Skin epidermis (tissue), 12 donors: ENCODE measurements at regions not wholly inside any gene's neighbourhood (a gene's known extent, or its start where the extent isn't known, plus 50 kb on each side); places are given as distances from the start of the nearest gene placed in this dataset.
"Not testable (repeated sequence)": the region's sequence is repeated elsewhere in the genome, so short reads cannot be mapped to it uniquely, and the experiment has no call there.

Experiments
- H3K27ac ChIP-seq, 21 experiments: fragments of 200-600 bp; sonication (generic) in 11 of 21; one replicate each; pipeline ENCODE4 v1.5.0; 2020; ENCODE audit warnings: mild to moderate bottlenecking in 3 of 21, inconsistent platforms in 2 of 21, moderate library complexity in 2 of 21
- H3K4me3 ChIP-seq, 7 experiments: fragments of 200-600 bp; sonication (generic) in 2 of 7; one replicate each; pipeline ENCODE4 v1.5.0; 2020; ENCODE audit warnings: inconsistent platforms in 2 of 7, mild to moderate bottlenecking in 2 of 7, moderate library complexity in 1 of 7

GRCh38 chr9:106075236-106075959 is 381.1 kb downstream of the TMEM38B start:
- H3K27ac ChIP-seq: no peak overlapping the region
- H3K4me3 ChIP-seq: no peak overlapping the region

- Histone ChIP-seq H3K4me3 (no peak overlapping the region), H3K27ac (no peak overlapping the region)
Measured at GRCh38 chr9:106075960-106076327, 381.6 kb downstream of the TMEM38B start.

GRCh38 chr9:106076711-106077110 is 382.4 kb downstream of the TMEM38B start:
- H3K27ac ChIP-seq: no peak overlapping the region
- H3K4me3 ChIP-seq: no peak overlapping the region

GRCh38 chr9:106077731-106078130 is 383.4 kb downstream of the TMEM38B start:
- Histone ChIP-seq H3K27ac (no peak overlapping the region), H3K4me3 (no peak overlapping the region)

- H3K27ac ChIP-seq: no peak overlapping the region
- no peak overlapping the region for H3K4me3 ChIP-seq
Measured at GRCh38 chr9:106082621-106083020, 388.3 kb downstream of the TMEM38B start.

GRCh38 chr9:106084702-106085101 is 390.4 kb downstream of the TMEM38B start:
- Histone ChIP-seq H3K27ac (no peak overlapping the region), H3K4me3 (no peak overlapping the region)

- Histone ChIP-seq H3K27ac (no peak overlapping the region), H3K4me3 (no peak overlapping the region)
Measured at GRCh38 chr9:106085479-106085878, 391.1 kb downstream of the TMEM38B start.

- no peak overlapping the region for H3K27ac ChIP-seq
- no peak overlapping the region for H3K4me3 ChIP-seq
Measured at GRCh38 chr9:106092083-106092482, 397.7 kb downstream of the TMEM38B start.

GRCh38 chr9:106102821-106103220 is 408.5 kb downstream of the TMEM38B start:
- no peak overlapping the region for H3K27ac ChIP-seq
- H3K4me3 ChIP-seq: no peak overlapping the region

GRCh38 chr9:106104887-106105286 is 410.5 kb downstream of the TMEM38B start:
- no peak overlapping the region for H3K27ac ChIP-seq

GRCh38 chr9:106106396-106106795 is 412.1 kb downstream of the TMEM38B start:
- H3K27ac ChIP-seq: no peak overlapping the region
- no peak overlapping the region for H3K4me3 ChIP-seq

More at GRCh38 chr9:106104887-106105286, 410.5 kb downstream of the TMEM38B start:
- H3K4me3 ChIP-seq: no peak overlapping the region

- Histone ChIP-seq H3K27ac (no peak overlapping the region), H3K4me3 (no peak overlapping the region)
Measured at GRCh38 chr9:106107716-106108115, 413.4 kb downstream of the TMEM38B start.

GRCh38 chr9:106109706-106110105 is 415.4 kb downstream of the TMEM38B start:
- not testable (repeated sequence) for H3K4me3 ChIP-seq, H3K27ac ChIP-seq

GRCh38 chr9:106110483-106110882 is 416.1 kb downstream of the TMEM38B start:
- no peak overlapping the region for H3K27ac ChIP-seq
- H3K4me3 ChIP-seq: no peak overlapping the region

GRCh38 chr9:106111039-106111730 is 416.8 kb downstream of the TMEM38B start:
- Histone ChIP-seq H3K4me3 (no peak overlapping the region), H3K27ac (no peak overlapping the region)

GRCh38 chr9:106112935-106113334 is 418.6 kb downstream of the TMEM38B start:
- Histone ChIP-seq H3K4me3 (no peak overlapping the region), H3K27ac (no peak overlapping the region)

GRCh38 chr9:106119176-106119575 is 424.8 kb downstream of the TMEM38B start:
- Histone ChIP-seq H3K4me3 (no peak overlapping the region), H3K27ac (no peak overlapping the region)

GRCh38 chr9:106120071-106120470 is 425.7 kb downstream of the TMEM38B start:
- Histone ChIP-seq H3K4me3 (no peak overlapping the region), H3K27ac (no peak overlapping the region)

- no peak overlapping the region for H3K4me3 ChIP-seq
- no peak overlapping the region for H3K27ac ChIP-seq
Measured at GRCh38 chr9:106127776-106128175, 433.4 kb downstream of the TMEM38B start.

GRCh38 chr9:106130374-106130773 is 436.0 kb downstream of the TMEM38B start:
- Histone ChIP-seq H3K4me3 (no peak overlapping the region), H3K27ac (no peak overlapping the region)

- Histone ChIP-seq H3K27ac (no peak overlapping the region), H3K4me3 (no peak overlapping the region)
Measured at GRCh38 chr9:106143781-106144180, 449.4 kb downstream of the TMEM38B start.
